H1 (cell line): ENCODE measurements at regions not wholly inside any gene's neighbourhood (a gene's known extent, or its start where the extent isn't known, plus 50 kb on each side); places are given as distances from the start of the nearest gene placed in this dataset.

Experiments
- ATF2 ChIP-seq: IDR thresholded peaks from 2 replicates; pipeline ENCODE4 v1.6.1; 2012; ENCODE audit warnings: low read length, inconsistent platforms
- BRCA1 ChIP-seq: IDR thresholded peaks from 2 replicates; pipeline ENCODE4 v1.6.1; 2012; ENCODE audit warnings: low read depth, low read length, improper control_type of control experiment
- POLR2A ChIP-seq, 2 experiments: IDR thresholded peaks; 1 replicate in 1 of 2; 2 replicates in 1 of 2; pipeline ENCODE4 v1.6.1; 2011; ENCODE audit warnings: low read depth in 2 of 2, low read length in 2 of 2, mild to moderate bottlenecking in 2 of 2; ENCODE audit errors: control extremely low read depth in 1 of 2

GRCh38 chr13:59157181-59157580 is 1006.5 kb downstream of the DIAPH3 start (continued):
- no peak for TF ChIP-seq ATF2
- no peak for TF ChIP-seq BRCA1
- TF ChIP-seq POLR2A (IDR thresholded peaks at IDR 0.05; ENCODE audit: control extremely low read depth in 1 of 2, low read depth in 2 of 2, low read length in 2 of 2): no peak
